C4-2B (cell line): ENCODE measurements at regions not wholly inside any gene's neighbourhood (a gene's known extent, or its start where the extent isn't known, plus 50 kb on each side); places are given as distances from the start of the nearest gene placed in this dataset.

ENCODE experiments used
- H3K27ac ChIP-seq: fragments of 450-650 bp; 2 replicates; pipeline ENCODE4 v1.5.1; 2017
- CTCF ChIP-seq: fragments of 450-650 bp; conservative IDR thresholded peaks from 2 replicates; pipeline ENCODE4 v1.5.1; 2017; ENCODE audit warnings: mild to moderate bottlenecking
- ZFX ChIP-seq: fragments of 450-650 bp; IDR thresholded peaks from 2 replicates; pipeline ENCODE4 v1.6.1; 2017

- TF ChIP-seq CTCF (no peak), ZFX (no peak)
- H3K27ac ChIP-seq, result no peak overlapping the region
These were observed 179.2 kb upstream of the RAB6C start for GRCh38 chr2:129800285-129800684.

- H3K27ac ChIP-seq, result no peak overlapping the region
- TF ChIP-seq ZFX, result no peak
- no peak for TF ChIP-seq CTCF
These were observed 178.8 kb upstream of the RAB6C start for GRCh38 chr2:129800686-129801085.

GRCh38 chr2:129801575-129801974 is 177.9 kb upstream of the RAB6C start:
- H3K27ac ChIP-seq, result no peak overlapping the region
- TF ChIP-seq ZFX (no peak), CTCF (no peak)

- no peak for TF ChIP-seq ZFX
- no peak for TF ChIP-seq CTCF
These were observed 177.2 kb upstream of the RAB6C start for GRCh38 chr2:129802290-129802689.

GRCh38 chr2:129803032-129803431 is 176.4 kb upstream of the RAB6C start:
- no peak overlapping the region for H3K27ac ChIP-seq
- TF ChIP-seq ZFX (no peak), CTCF (no peak)

More at GRCh38 chr2:129802290-129802689, 177.2 kb upstream of the RAB6C start:
- no peak overlapping the region for H3K27ac ChIP-seq

GRCh38 chr2:129803871-129804270 is 175.6 kb upstream of the RAB6C start:
- H3K27ac ChIP-seq, result no peak overlapping the region
- TF ChIP-seq ZFX (no peak), CTCF (no peak)

GRCh38 chr2:129805899-129806298 is 173.6 kb upstream of the RAB6C start:
- H3K27ac ChIP-seq, result no peak overlapping the region
- no peak for TF ChIP-seq CTCF
- no peak for TF ChIP-seq ZFX
